ENCODE measurements at regions not wholly inside any gene's neighbourhood (a gene's known extent, or its start where the extent isn't known, plus 50 kb on each side); places are given as distances from the start of the nearest gene placed in this dataset.
"Not testable (repeated sequence)": the region's sequence is repeated elsewhere in the genome, so short reads cannot be mapped to it uniquely, and the experiment has no call there.

- H3K27me3 ChIP-seq = no peaks in the 10 kb centered on the region
- WGBS, 2 donors = 86 to 92% methylated on average over 5 of the region's 5 CpGs
- H3K4me1 ChIP-seq = no peaks in the 10 kb centered on the region
- H3K9me3 ChIP-seq = no peaks in the 10 kb centered on the region
- no peak for TF ChIP-seq POLR2AphosphoS5 (IDR thresholded peaks at IDR 0.05)
- no peaks in the 10 kb centered on the region for H3K36me3 ChIP-seq
- H3K4me3 ChIP-seq = no peak overlapping the region
- no peak overlapping the region for H3K27ac ChIP-seq
- intact Hi-C loops (cut with DNase I) = no loop called here
- no peak for DNase-seq
Measured at GRCh38 chr3:22846566-22846965, 356.6 kb upstream of the UBE2E2 start.

- intact Hi-C loops (cut with DNase I); H3K36me3 ChIP-seq; H3K4me3 ChIP-seq; H3K4me1 ChIP-seq; DNase-seq; H3K27me3 ChIP-seq; H3K27ac ChIP-seq; H3K9me3 ChIP-seq: not testable (repeated sequence)
- WGBS, 2 donors = 88 to 93% methylated on average over 4 of the region's 6 CpGs
Measured at GRCh38 chr3:22849583-22849982, 353.5 kb upstream of the UBE2E2 start.

- Histone ChIP-seq H3K27ac (no peak overlapping the region), H3K4me1 (no peaks in the 10 kb centered on the region), H3K36me3 (no peaks in the 10 kb centered on the region), H3K9me3 (no peaks in the 10 kb centered on the region), H3K4me3 (no peak overlapping the region), H3K27me3 (no peaks in the 10 kb centered on the region)
- DNase-seq = no peak
- TF ChIP-seq POLR2A (IDR thresholded peaks at IDR 0.05) = no peak
- no peak for TF ChIP-seq EP300 (IDR thresholded peaks at IDR 0.05)
- TF ChIP-seq POLR2AphosphoS5 (IDR thresholded peaks at IDR 0.05) = no peak
- TF ChIP-seq CTCF (IDR thresholded peaks at IDR 0.05) = no peak
- WGBS, 2 donors = 88 to 89% methylated on average over 3 of the region's 3 CpGs
- intact Hi-C loops (cut with DNase I) = no loop called here
Measured at GRCh38 chr3:22856811-22857210, 346.3 kb upstream of the UBE2E2 start.

GRCh38 chr3:22858486-22858885 lies 344.6 kb upstream of the UBE2E2 start:
- Histone ChIP-seq H3K36me3 (no peaks in the 10 kb centered on the region), H3K4me1 (no peaks in the 10 kb centered on the region), H3K27ac (no peak overlapping the region), H3K27me3 (no peaks in the 10 kb centered on the region), H3K4me3 (no peak overlapping the region), H3K9me3 (no peaks in the 10 kb centered on the region)
- DNase-seq = no peak
- intact Hi-C loops (cut with DNase I) = no loop called here
- TF ChIP-seq CTCF (IDR thresholded peaks at IDR 0.05) (no peak), POLR2AphosphoS5 (IDR thresholded peaks at IDR 0.05) (no peak), EP300 (IDR thresholded peaks at IDR 0.05) (no peak), POLR2A (IDR thresholded peaks at IDR 0.05) (no peak)
- WGBS, 2 donors = 59 to 69% methylated on average over 2 of the region's 2 CpGs

GRCh38 chr3:22859618-22860017 lies 343.5 kb upstream of the UBE2E2 start:
- Histone ChIP-seq H3K36me3 (no peaks in the 10 kb centered on the region), H3K27me3 (no peaks in the 10 kb centered on the region), H3K4me3 (no peak overlapping the region), H3K27ac (no peak overlapping the region), H3K9me3 (no peaks in the 10 kb centered on the region), H3K4me1 (no peaks in the 10 kb centered on the region)
- intact Hi-C loops (cut with DNase I) = no loop called here
- no peak for TF ChIP-seq POLR2AphosphoS5 (IDR thresholded peaks at IDR 0.05)
- no peak for TF ChIP-seq CTCF (IDR thresholded peaks at IDR 0.05)
- TF ChIP-seq POLR2A (IDR thresholded peaks at IDR 0.05) = no peak
- TF ChIP-seq EP300 (IDR thresholded peaks at IDR 0.05) = no peak
- no peak for DNase-seq

- no peak overlapping the region for H3K27ac ChIP-seq
Measured at GRCh38 chr3:22861426-22861825, 341.7 kb upstream of the UBE2E2 start.

More at GRCh38 chr3:22861426-22861825, 341.7 kb upstream of the UBE2E2 start:
- no peaks in the 10 kb centered on the region for H3K4me1 ChIP-seq
- no peaks in the 10 kb centered on the region for H3K9me3 ChIP-seq
- H3K27me3 ChIP-seq = no peaks in the 10 kb centered on the region
- intact Hi-C loops (cut with DNase I) = no loop called here
- no peak overlapping the region for H3K4me3 ChIP-seq
- no peaks in the 10 kb centered on the region for H3K36me3 ChIP-seq
- no peak for DNase-seq
- 80 to 86% methylated on average over 3 of the region's 3 CpGs for WGBS, 2 donors
- no peak for TF ChIP-seq CTCF (IDR thresholded peaks at IDR 0.05)
- TF ChIP-seq POLR2A (IDR thresholded peaks at IDR 0.05) = no peak
- TF ChIP-seq EP300 (IDR thresholded peaks at IDR 0.05) = no peak
- no peak for TF ChIP-seq POLR2AphosphoS5 (IDR thresholded peaks at IDR 0.05)
